DOHH2 (cell line): ENCODE measurements at regions not wholly inside any gene's neighbourhood (a gene's known extent, or its start where the extent isn't known, plus 50 kb on each side); places are given as distances from the start of the nearest gene placed in this dataset.

Experiments used
- H3F3A ChIP-seq: fragments of 200-600 bp; sonication (generic), shearing (Covaris generic); 2 replicates; pipeline ENCODE4 v1.6.0; 2016; ENCODE audit warnings: antibody characterized with exemption, mild to moderate bottlenecking; ENCODE audit not compliant: control insufficient read depth, insufficient read depth
- H3K27ac ChIP-seq: fragments of 200-600 bp; sonication (generic); 2 replicates; pipeline ENCODE4 v1.5.1; 2014; ENCODE audit warnings: low read depth, mild to moderate bottlenecking, low read length, moderate library complexity
- H3K27me3 ChIP-seq: fragments of 200-600 bp; sonication (generic); 2 replicates; pipeline ENCODE4 v1.6.1; 2014; ENCODE audit warnings: mild to moderate bottlenecking, low read length, mixed read lengths; ENCODE audit not compliant: control insufficient read depth
- H3K36me3 ChIP-seq: fragments of 200-600 bp; sonication (generic); 2 replicates; pipeline ENCODE4 v1.6.1; 2014; ENCODE audit warnings: mild to moderate bottlenecking, low read length, moderate library complexity, mixed read lengths; ENCODE audit not compliant: control insufficient read depth
- H3K4me1 ChIP-seq: fragments of 200-600 bp; sonication (generic); 2 replicates; pipeline ENCODE4 v1.6.1; 2014; ENCODE audit warnings: mild to moderate bottlenecking, low read length, mixed read lengths; ENCODE audit not compliant: control insufficient read depth
- H3K4me2 ChIP-seq: fragments of 200-600 bp; sonication (generic); 2 replicates; pipeline ENCODE4 v1.6.0; 2014; ENCODE audit warnings: mild to moderate bottlenecking, low read length, moderate library complexity
- H3K4me3 ChIP-seq: fragments of 200-600 bp; sonication (generic); 2 replicates; pipeline ENCODE4 v1.5.1; 2014; ENCODE audit warnings: mild to moderate bottlenecking, low read length, mixed read lengths
- H3K79me2 ChIP-seq: fragments of 200-600 bp; sonication (generic); 2 replicates; pipeline ENCODE4 v1.6.1; 2014; ENCODE audit warnings: mild to moderate bottlenecking, low read length, mixed read lengths; ENCODE audit not compliant: control insufficient read depth
- H3K9me2 ChIP-seq: fragments of 200-600 bp; sonication (generic); replicated peaks from 2 replicates; pipeline ENCODE4 v1.6.1; 2014; ENCODE audit warnings: mild to moderate bottlenecking, low read length, mixed read lengths; ENCODE audit not compliant: control insufficient read depth
- H3K9me3 ChIP-seq: fragments of 200-600 bp; sonication (generic); 2 replicates; pipeline ENCODE4 v1.6.1; 2014; ENCODE audit warnings: antibody characterized with exemption, low read length, mixed read lengths; ENCODE audit not compliant: control insufficient read depth, insufficient read depth
- H4K20me1 ChIP-seq: fragments of 200-600 bp; sonication (generic); 2 replicates; pipeline ENCODE4 v1.6.0; 2014; ENCODE audit warnings: low read depth, mild to moderate bottlenecking, antibody characterized with exemption, low read length, moderate library complexity; ENCODE audit not compliant: control insufficient read depth, insufficient read depth
- CTCF ChIP-seq: fragments of 200-600 bp; sonication (generic); IDR thresholded peaks from one replicate; pipeline ENCODE4 v1.5.1; 2014; ENCODE audit warnings: antibody characterized with exemption, mild to moderate bottlenecking, low read depth, low read length; ENCODE audit not compliant: poor library complexity, severe bottlenecking
- EZH2phosphoT487 ChIP-seq: fragments of 200-600 bp; sonication (generic); IDR thresholded peaks from 2 replicates; pipeline ENCODE4 v1.6.1; 2017; ENCODE audit warnings: borderline replicate concordance, mild to moderate bottlenecking, antibody characterized with exemption, low read length, moderate library complexity, mixed read lengths

GRCh38 chr5:155482428-155482827, 468.9 kb downstream of the KIF4B start:
- H3F3A ChIP-seq: no peaks in the 10 kb centered on the region
- H3K9me3 ChIP-seq: no peaks in the 10 kb centered on the region
- H3K27ac ChIP-seq: no peak overlapping the region

GRCh38 chr5:155485386-155485785, 471.8 kb downstream of the KIF4B start:
- Histone ChIP-seq H3K4me2 (no peak overlapping the region), H3F3A (no peaks in the 10 kb centered on the region), H3K4me3 (no peak overlapping the region), H3K4me1 (no peaks in the 10 kb centered on the region), H3K9me3 (no peaks in the 10 kb centered on the region), H4K20me1 (no peaks in the 10 kb centered on the region), H3K27me3 (no peaks in the 10 kb centered on the region), H3K79me2 (no peaks in the 10 kb centered on the region), H3K27ac (no peak overlapping the region), H3K9me2 (no peaks in the 10 kb centered on the region), H3K36me3 (no peaks in the 10 kb centered on the region)
- TF ChIP-seq EZH2phosphoT487 (no peak), CTCF (no peak)

More at GRCh38 chr5:155482428-155482827, 468.9 kb downstream of the KIF4B start:
- no peaks in the 10 kb centered on the region for H4K20me1 ChIP-seq
- no peaks in the 10 kb centered on the region for H3K36me3 ChIP-seq
- no peaks in the 10 kb centered on the region for H3K9me2 ChIP-seq
- no peaks in the 10 kb centered on the region for H3K4me1 ChIP-seq
- H3K79me2 ChIP-seq: no peaks in the 10 kb centered on the region
- H3K27me3 ChIP-seq: no peaks in the 10 kb centered on the region
- H3K4me3 ChIP-seq: no peak overlapping the region
- no peak overlapping the region for H3K4me2 ChIP-seq
- no peak for TF ChIP-seq EZH2phosphoT487
- TF ChIP-seq CTCF: no peak

- Histone ChIP-seq H3F3A (no peaks in the 10 kb centered on the region), H3K79me2 (no peaks in the 10 kb centered on the region), H3K4me1 (no peaks in the 10 kb centered on the region), H3K9me3 (no peaks in the 10 kb centered on the region), H4K20me1 (no peaks in the 10 kb centered on the region), H3K27me3 (no peaks in the 10 kb centered on the region), H3K27ac (no peak overlapping the region), H3K4me2 (no peak overlapping the region), H3K4me3 (no peak overlapping the region), H3K36me3 (no peaks in the 10 kb centered on the region), H3K9me2 (no peaks in the 10 kb centered on the region)
- TF ChIP-seq CTCF (no peak), EZH2phosphoT487 (no peak)
Observed at GRCh38 chr5:155489949-155490348, 476.4 kb downstream of the KIF4B start.

- Histone ChIP-seq H3K79me2 (no peaks in the 10 kb centered on the region), H4K20me1 (no peaks in the 10 kb centered on the region), H3K4me1 (no peaks in the 10 kb centered on the region), H3F3A (no peaks in the 10 kb centered on the region), H3K9me3 (no peaks in the 10 kb centered on the region), H3K27me3 (no peaks in the 10 kb centered on the region), H3K27ac (no peak overlapping the region), H3K9me2 (no peaks in the 10 kb centered on the region), H3K4me2 (no peak overlapping the region), H3K36me3 (no peaks in the 10 kb centered on the region), H3K4me3 (no peak overlapping the region)
- TF ChIP-seq EZH2phosphoT487 (no peak), CTCF (no peak)
Observed at GRCh38 chr5:155492191-155492590, 478.6 kb downstream of the KIF4B start.
